ENCODE measurements at regions not wholly inside any gene's neighbourhood (a gene's known extent, or its start where the extent isn't known, plus 50 kb on each side); places are given as distances from the start of the nearest gene placed in this dataset.

DNA sequence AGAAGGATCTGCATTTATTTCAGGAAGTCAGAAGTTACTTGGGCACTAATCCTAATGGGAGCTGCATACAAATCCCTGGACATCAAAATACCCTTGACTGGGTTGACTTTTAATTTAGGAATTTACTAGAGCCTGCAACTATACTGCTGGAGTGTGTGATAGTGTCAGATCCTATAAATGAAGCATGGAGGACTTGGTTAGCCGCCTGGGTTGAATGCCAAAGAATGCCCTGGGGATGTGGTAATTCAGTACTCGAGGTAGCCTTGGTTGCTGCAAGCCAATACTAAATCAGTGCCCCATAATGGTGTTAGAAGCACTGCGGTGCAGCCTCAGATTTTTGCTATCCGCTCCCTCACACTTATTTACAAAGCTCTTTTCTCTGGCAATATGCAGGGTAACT, 184.9 kb downstream of the CAPZA3 start:
- TF ChIP-seq ZSCAN20 (CRISPR knock-in tag; IDR thresholded peaks at IDR 0.05) = no peak
- TF ChIP-seq TFCP2L1 (CRISPR knock-in tag; IDR thresholded peaks at IDR 0.05) = no peak
- TF ChIP-seq MYC (IDR thresholded peaks at IDR 0.05; ENCODE audit: borderline replicate concordance, low read length) = no peak
- TF ChIP-seq, protein P1, sequence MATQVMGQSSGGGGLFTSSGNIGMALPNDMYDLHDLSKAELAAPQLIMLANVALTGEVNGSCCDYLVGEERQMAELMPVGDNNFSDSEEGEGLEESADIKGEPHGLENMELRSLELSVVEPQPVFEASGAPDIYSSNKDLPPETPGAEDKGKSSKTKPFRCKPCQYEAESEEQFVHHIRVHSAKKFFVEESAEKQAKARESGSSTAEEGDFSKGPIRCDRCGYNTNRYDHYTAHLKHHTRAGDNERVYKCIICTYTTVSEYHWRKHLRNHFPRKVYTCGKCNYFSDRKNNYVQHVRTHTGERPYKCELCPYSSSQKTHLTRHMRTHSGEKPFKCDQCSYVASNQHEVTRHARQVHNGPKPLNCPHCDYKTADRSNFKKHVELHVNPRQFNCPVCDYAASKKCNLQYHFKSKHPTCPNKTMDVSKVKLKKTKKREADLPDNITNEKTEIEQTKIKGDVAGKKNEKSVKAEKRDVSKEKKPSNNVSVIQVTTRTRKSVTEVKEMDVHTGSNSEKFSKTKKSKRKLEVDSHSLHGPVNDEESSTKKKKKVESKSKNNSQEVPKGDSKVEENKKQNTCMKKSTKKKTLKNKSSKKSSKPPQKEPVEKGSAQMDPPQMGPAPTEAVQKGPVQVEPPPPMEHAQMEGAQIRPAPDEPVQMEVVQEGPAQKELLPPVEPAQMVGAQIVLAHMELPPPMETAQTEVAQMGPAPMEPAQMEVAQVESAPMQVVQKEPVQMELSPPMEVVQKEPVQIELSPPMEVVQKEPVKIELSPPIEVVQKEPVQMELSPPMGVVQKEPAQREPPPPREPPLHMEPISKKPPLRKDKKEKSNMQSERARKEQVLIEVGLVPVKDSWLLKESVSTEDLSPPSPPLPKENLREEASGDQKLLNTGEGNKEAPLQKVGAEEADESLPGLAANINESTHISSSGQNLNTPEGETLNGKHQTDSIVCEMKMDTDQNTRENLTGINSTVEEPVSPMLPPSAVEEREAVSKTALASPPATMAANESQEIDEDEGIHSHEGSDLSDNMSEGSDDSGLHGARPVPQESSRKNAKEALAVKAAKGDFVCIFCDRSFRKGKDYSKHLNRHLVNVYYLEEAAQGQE (IDR thresholded peaks at IDR 0.05) = no peak
- no peak for TF ChIP-seq FOXS1 (CRISPR knock-in tag; IDR thresholded peaks at IDR 0.05)
- TF ChIP-seq EP300 (IDR thresholded peaks at IDR 0.05) = no peak
- TF ChIP-seq POLR2AphosphoS2 (conservative IDR thresholded peaks at IDR 0.05; ENCODE audit: low read length) = no peak
- TF ChIP-seq JUN (IDR thresholded peaks at IDR 0.05) = no peak
- no peak for TF ChIP-seq HOXB5 (CRISPR knock-in tag; IDR thresholded peaks at IDR 0.05)
- no peak for TF ChIP-seq NFE2L2 (conservative IDR thresholded peaks at IDR 0.05; ENCODE audit: low read length)
- TF ChIP-seq PHF8 (IDR thresholded peaks at IDR 0.05; ENCODE audit: borderline replicate concordance, low read depth) = no peak
- TF ChIP-seq, protein P2, sequence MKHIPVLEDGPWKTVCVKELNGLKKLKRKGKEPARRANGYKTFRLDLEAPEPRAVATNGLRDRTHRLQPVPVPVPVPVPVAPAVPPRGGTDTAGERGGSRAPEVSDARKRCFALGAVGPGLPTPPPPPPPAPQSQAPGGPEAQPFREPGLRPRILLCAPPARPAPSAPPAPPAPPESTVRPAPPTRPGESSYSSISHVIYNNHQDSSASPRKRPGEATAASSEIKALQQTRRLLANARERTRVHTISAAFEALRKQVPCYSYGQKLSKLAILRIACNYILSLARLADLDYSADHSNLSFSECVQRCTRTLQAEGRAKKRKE (CRISPR knock-in tag; IDR thresholded peaks at IDR 0.05; ENCODE audit: low read depth) = no peak
- TF ChIP-seq RNF2 (IDR thresholded peaks at IDR 0.05; ENCODE audit: borderline replicate concordance, low read depth) = no peak
- TF ChIP-seq, protein P3, sequence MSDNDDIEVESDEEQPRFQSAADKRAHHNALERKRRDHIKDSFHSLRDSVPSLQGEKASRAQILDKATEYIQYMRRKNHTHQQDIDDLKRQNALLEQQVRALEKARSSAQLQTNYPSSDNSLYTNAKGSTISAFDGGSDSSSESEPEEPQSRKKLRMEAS (IDR thresholded peaks at IDR 0.05) = no peak
- no peak for TF ChIP-seq CBX2 (IDR thresholded peaks at IDR 0.05; ENCODE audit: borderline replicate concordance, low read depth)
- TF ChIP-seq, protein P4, sequence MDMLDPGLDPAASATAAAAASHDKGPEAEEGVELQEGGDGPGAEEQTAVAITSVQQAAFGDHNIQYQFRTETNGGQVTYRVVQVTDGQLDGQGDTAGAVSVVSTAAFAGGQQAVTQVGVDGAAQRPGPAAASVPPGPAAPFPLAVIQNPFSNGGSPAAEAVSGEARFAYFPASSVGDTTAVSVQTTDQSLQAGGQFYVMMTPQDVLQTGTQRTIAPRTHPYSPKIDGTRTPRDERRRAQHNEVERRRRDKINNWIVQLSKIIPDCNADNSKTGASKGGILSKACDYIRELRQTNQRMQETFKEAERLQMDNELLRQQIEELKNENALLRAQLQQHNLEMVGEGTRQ (IDR thresholded peaks at IDR 0.05) = no peak
- no peak for TF ChIP-seq ZNF302 (CRISPR knock-in tag; IDR thresholded peaks at IDR 0.05)
- TF ChIP-seq, protein P5, sequence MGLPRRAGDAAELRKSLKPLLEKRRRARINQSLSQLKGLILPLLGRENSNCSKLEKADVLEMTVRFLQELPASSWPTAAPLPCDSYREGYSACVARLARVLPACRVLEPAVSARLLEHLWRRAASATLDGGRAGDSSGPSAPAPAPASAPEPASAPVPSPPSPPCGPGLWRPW (IDR thresholded peaks at IDR 0.05) = no peak
- no peaks in the 10 kb centered on the region for H3K4me1 ChIP-seq
- ATAC-seq = no peak
- no peaks in the 10 kb centered on the region for H3K9me3 ChIP-seq
- ChIA-PET POLR2A (no interaction called here), CTCF (no interaction called here)
- no peak for DNase-seq (ENCODE audit: low read depth in 1 of 2, low spot score in 1 of 2)
- FAIRE-seq = no peak
- no peak overlapping the region for H3K27ac ChIP-seq
- WGBS (ENCODE audit: missing lambda C conversion rate) = 17% methylated on average over 4 of the region's 4 CpGs
- no peak overlapping the region for H3K4me2 ChIP-seq
- H3K4me3 ChIP-seq = no peak overlapping the region

DNA sequence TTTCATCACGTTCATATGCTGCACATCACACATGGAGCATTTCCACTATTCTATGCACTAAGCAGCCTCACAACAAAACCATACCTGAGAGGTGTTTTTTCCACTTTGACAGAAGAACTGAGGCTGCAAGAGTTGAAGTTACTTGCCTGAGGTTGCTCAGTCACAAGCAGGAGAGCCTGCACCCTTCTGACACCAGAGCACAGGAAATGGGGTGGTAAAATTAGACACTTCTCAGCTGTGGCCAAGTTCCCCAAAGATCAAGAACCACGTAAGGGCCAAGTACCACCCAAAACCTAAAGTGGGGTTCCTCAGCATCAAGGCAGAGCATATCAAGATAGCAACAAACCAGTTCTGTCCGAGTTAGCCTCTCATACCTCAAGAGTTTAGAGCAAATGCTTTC, 185.8 kb downstream of the CAPZA3 start:
- H3K27ac ChIP-seq = no peak overlapping the region
- POLR2A ChIA-PET = no interaction called here
- CTCF ChIA-PET = no interaction called here
- DNase-seq (ENCODE audit: low read depth in 1 of 2, low spot score in 1 of 2) (no peak), FAIRE-seq (no peak), ATAC-seq (no peak)
- H3K4me3 ChIP-seq = no peak overlapping the region
- no peaks in the 10 kb centered on the region for H3K9me3 ChIP-seq
- H3K4me2 ChIP-seq = no peak overlapping the region
- no peaks in the 10 kb centered on the region for H3K4me1 ChIP-seq
- WGBS (ENCODE audit: missing lambda C conversion rate) = 37% methylated on average over 3 of the region's 3 CpGs
- TF ChIP-seq HOXB5 (CRISPR knock-in tag; IDR thresholded peaks at IDR 0.05) (no peak), HOXA7 (CRISPR knock-in tag; IDR thresholded peaks at IDR 0.05) (no peak), ZC3H11A (IDR thresholded peaks at IDR 0.05) (no peak), HOXB13 (CRISPR knock-in tag; IDR thresholded peaks at IDR 0.05; ENCODE audit: low read depth) (no peak), NR3C1 (IDR thresholded peaks at IDR 0.05) (no peak), NPAS2 (CRISPR knock-in tag; IDR thresholded peaks at IDR 0.05; ENCODE audit: borderline replicate concordance) (no peak), BHLHE40 (IDR thresholded peaks at IDR 0.05; ENCODE audit: low read depth, low read length) (no peak), CBX2 (IDR thresholded peaks at IDR 0.05; ENCODE audit: borderline replicate concordance, low read depth) (no peak), HDAC2 (IDR thresholded peaks at IDR 0.05) (no peak), TFCP2L1 (CRISPR knock-in tag; IDR thresholded peaks at IDR 0.05) (no peak), GATA3 (IDR thresholded peaks at IDR 0.05; ENCODE audit: borderline replicate concordance) (no peak), MYC (IDR thresholded peaks at IDR 0.05; ENCODE audit: borderline replicate concordance, low read length) (no peak), ESRRA (IDR thresholded peaks at IDR 0.05; ENCODE audit: borderline replicate concordance, low read length) (no peak)
- TF ChIP-seq, protein P6, sequence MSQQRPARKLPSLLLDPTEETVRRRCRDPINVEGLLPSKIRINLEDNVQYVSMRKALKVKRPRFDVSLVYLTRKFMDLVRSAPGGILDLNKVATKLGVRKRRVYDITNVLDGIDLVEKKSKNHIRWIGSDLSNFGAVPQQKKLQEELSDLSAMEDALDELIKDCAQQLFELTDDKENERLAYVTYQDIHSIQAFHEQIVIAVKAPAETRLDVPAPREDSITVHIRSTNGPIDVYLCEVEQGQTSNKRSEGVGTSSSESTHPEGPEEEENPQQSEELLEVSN (IDR thresholded peaks at IDR 0.05; ENCODE audit: borderline replicate concordance, low read depth) = no peak
- TF ChIP-seq, protein P3 (IDR thresholded peaks at IDR 0.05) = no peak
- TF ChIP-seq, protein P1 (IDR thresholded peaks at IDR 0.05) = no peak

Data from A549 (cell line).